HEK293 (cell line): ENCODE measurements at regions not wholly inside any gene's neighbourhood (a gene's known extent, or its start where the extent isn't known, plus 50 kb on each side); places are given as distances from the start of the nearest gene placed in this dataset.

Experiments used
- CTCF ChIP-seq: fragments of 450-650 bp; formaldehyde crosslinking; IDR thresholded peaks from 2 replicates; pipeline ENCODE4 v1.5.1; 2016; ENCODE audit warnings: missing biosample characterization, missing genetic modification characterization
- KLF1 ChIP-seq: fragments of 450-650 bp; formaldehyde crosslinking; IDR thresholded peaks from 2 replicates; pipeline ENCODE4 v1.5.1; 2016; ENCODE audit warnings: missing biosample characterization, missing genetic modification characterization
- TSHZ1 ChIP-seq: fragments of 450-650 bp; formaldehyde crosslinking; IDR thresholded peaks from 2 replicates; pipeline ENCODE4 v1.5.1; 2016; ENCODE audit warnings: missing biosample characterization, missing genetic modification characterization, borderline replicate concordance
- TF ChIP-seq, protein P1 (sequence below): fragments of 450-650 bp; formaldehyde crosslinking; IDR thresholded peaks from 2 replicates; pipeline ENCODE4 v1.5.1; 2016; ENCODE audit warnings: missing biosample characterization, missing genetic modification characterization
- TF ChIP-seq, protein P2 (sequence below): fragments of 450-650 bp; formaldehyde crosslinking; IDR thresholded peaks from 2 replicates; pipeline ENCODE4 v1.5.1; 2016; ENCODE audit warnings: missing biosample characterization, missing genetic modification characterization
- TF ChIP-seq, protein P3 (sequence below): fragments of 450-650 bp; formaldehyde crosslinking; IDR thresholded peaks from 2 replicates; pipeline ENCODE4 v1.5.1; 2016; ENCODE audit warnings: missing biosample characterization, missing genetic modification characterization, borderline replicate concordance

DNA sequence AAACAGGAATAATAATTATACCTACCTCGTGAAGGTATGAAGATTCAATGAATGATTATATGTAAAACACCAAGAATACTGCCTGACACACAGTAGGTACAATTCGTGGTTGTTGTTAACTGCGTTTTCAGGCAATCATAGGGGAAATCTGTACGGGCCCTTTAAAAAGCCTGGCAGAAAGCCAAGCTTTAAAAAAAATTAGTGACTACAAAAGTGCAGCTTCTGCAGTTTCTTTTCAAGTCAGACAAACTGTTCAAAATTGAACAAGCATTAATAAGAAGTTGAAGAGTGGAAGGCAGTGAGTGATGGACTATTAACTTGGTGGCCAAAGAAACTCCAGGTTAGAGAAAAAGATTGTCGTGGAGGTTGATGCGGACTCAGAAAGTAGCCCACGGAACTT, 85.9 kb upstream of the TRIO start:
- TF ChIP-seq, protein P1, sequence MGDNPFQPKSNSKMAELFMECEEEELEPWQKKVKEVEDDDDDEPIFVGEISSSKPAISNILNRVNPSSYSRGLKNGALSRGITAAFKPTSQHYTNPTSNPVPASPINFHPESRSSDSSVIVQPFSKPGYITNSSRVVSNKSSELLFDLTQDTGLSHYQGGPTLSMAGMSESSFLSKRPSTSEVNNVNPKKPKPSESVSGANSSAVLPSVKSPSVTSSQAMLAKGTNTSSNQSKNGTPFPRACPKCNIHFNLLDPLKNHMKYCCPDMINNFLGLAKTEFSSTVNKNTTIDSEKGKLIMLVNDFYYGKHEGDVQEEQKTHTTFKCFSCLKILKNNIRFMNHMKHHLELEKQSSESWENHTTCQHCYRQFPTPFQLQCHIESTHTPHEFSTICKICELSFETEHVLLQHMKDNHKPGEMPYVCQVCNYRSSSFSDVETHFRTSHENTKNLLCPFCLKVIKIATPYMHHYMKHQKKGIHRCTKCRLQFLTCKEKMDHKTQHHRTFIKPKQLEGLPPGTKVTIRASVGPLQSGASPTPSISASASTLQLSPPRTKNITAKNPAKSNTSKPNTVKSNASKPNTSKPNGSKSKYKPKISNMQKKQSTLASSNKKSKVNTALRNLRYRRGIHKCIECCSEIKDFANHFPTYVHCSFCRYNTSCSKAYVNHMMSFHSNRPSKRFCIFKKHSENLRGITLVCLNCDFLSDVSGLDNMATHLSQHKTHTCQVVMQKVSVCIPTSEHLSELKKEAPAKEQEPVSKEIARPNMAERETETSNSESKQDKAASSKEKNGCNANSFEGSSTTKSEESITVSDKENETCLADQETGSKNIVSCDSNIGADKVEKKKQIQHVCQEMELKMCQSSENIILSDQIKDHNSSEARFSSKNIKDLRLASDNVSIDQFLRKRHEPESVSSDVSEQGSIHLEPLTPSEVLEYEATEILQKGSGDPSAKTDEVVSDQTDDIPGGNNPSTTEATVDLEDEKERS (tag by site-specific recombination), result no peak
- TF ChIP-seq TSHZ1 (tag by site-specific recombination), result no peak
- TF ChIP-seq, protein P2, sequence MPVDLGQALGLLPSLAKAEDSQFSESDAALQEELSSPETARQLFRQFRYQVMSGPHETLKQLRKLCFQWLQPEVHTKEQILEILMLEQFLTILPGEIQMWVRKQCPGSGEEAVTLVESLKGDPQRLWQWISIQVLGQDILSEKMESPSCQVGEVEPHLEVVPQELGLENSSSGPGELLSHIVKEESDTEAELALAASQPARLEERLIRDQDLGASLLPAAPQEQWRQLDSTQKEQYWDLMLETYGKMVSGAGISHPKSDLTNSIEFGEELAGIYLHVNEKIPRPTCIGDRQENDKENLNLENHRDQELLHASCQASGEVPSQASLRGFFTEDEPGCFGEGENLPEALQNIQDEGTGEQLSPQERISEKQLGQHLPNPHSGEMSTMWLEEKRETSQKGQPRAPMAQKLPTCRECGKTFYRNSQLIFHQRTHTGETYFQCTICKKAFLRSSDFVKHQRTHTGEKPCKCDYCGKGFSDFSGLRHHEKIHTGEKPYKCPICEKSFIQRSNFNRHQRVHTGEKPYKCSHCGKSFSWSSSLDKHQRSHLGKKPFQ, result no peak
- TF ChIP-seq CTCF (tag by site-specific recombination), result no peak
- no peak for TF ChIP-seq KLF1 (tag by site-specific recombination)
- TF ChIP-seq, protein P3, sequence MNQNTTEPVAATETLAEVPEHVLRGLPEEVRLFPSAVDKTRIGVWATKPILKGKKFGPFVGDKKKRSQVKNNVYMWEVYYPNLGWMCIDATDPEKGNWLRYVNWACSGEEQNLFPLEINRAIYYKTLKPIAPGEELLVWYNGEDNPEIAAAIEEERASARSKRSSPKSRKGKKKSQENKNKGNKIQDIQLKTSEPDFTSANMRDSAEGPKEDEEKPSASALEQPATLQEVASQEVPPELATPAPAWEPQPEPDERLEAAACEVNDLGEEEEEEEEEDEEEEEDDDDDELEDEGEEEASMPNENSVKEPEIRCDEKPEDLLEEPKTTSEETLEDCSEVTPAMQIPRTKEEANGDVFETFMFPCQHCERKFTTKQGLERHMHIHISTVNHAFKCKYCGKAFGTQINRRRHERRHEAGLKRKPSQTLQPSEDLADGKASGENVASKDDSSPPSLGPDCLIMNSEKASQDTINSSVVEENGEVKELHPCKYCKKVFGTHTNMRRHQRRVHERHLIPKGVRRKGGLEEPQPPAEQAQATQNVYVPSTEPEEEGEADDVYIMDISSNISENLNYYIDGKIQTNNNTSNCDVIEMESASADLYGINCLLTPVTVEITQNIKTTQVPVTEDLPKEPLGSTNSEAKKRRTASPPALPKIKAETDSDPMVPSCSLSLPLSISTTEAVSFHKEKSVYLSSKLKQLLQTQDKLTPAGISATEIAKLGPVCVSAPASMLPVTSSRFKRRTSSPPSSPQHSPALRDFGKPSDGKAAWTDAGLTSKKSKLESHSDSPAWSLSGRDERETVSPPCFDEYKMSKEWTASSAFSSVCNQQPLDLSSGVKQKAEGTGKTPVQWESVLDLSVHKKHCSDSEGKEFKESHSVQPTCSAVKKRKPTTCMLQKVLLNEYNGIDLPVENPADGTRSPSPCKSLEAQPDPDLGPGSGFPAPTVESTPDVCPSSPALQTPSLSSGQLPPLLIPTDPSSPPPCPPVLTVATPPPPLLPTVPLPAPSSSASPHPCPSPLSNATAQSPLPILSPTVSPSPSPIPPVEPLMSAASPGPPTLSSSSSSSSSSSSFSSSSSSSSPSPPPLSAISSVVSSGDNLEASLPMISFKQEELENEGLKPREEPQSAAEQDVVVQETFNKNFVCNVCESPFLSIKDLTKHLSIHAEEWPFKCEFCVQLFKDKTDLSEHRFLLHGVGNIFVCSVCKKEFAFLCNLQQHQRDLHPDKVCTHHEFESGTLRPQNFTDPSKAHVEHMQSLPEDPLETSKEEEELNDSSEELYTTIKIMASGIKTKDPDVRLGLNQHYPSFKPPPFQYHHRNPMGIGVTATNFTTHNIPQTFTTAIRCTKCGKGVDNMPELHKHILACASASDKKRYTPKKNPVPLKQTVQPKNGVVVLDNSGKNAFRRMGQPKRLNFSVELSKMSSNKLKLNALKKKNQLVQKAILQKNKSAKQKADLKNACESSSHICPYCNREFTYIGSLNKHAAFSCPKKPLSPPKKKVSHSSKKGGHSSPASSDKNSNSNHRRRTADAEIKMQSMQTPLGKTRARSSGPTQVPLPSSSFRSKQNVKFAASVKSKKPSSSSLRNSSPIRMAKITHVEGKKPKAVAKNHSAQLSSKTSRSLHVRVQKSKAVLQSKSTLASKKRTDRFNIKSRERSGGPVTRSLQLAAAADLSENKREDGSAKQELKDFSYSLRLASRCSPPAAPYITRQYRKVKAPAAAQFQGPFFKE (tag by site-specific recombination), result no peak
